K562 (cell line): ENCODE measurements at regions not wholly inside any gene's neighbourhood (a gene's known extent, or its start where the extent isn't known, plus 50 kb on each side); places are given as distances from the start of the nearest gene placed in this dataset.

Experiments used
- ATAC-seq: fragments of 200-7000 bp; cut with Tn5 transposase; 3 replicates; pipeline ENCODE4 v1.9.1; 2020; ENCODE audit warnings: moderate library complexity
- BruUV-seq: library from RNA; stranded (reverse); fragments of 400-500 nt; replicated peaks from 2 replicates; lab custom pipeline; 2021; lab: Mats Ljungman, UMichigan
- CTCF ChIA-PET: fragments of 300-600 bp; formaldehyde crosslinking; extraction: SDS; loops from one replicate; lab custom pipeline; 2021; ENCODE audit warnings: low intra/inter-chr PET ratio; lab: Yijun Ruan, JAX
- POLR2A ChIA-PET: fragments of 300-600, 350-650 bp; sonication (Branson Sonifier 250); formaldehyde crosslinking; extraction: SDS; loops from one replicate; lab custom pipeline; 2021; ENCODE audit warnings: antibody characterized with exemption, inconsistent platforms; lab: Yijun Ruan, JAX
- DNase-seq, 4 experiments: peaks; one replicate each; pipeline versions ENCODE4 v3.0.0 to v3.0.0-alpha.2; 2011 to 2018; ENCODE audit warnings: low spot score in 3 of 4, mixed read lengths in 3 of 4; ENCODE audit errors: extremely low read depth in 1 of 4
- FAIRE-seq: peaks from 2 replicates; lab custom pipeline; 2011; peaks lifted over from hg19 to GRCh38; lab: Jason Lieb, UNC
- H2AFZ ChIP-seq: 2 replicates; pipeline ENCODE4 v1.6.0; 2011; ENCODE audit warnings: low read depth, low read length, control low read depth, inconsistent platforms
- H3K27ac ChIP-seq: fragments of 200-600 bp; 3 replicates; pipeline ENCODE4 v1.8.0; 2011; ENCODE audit warnings: low read depth, mild to moderate bottlenecking, control low read depth, inconsistent platforms, low read length, moderate library complexity, mixed read lengths; ENCODE audit errors: extremely low read depth
- H3K27me3 ChIP-seq, 2 experiments: fragments of 300-600 bp in 1 of 2; 2 replicates in 1 of 2; 3 replicates in 1 of 2; pipeline versions ENCODE4 v1.6.0 to v1.8.0; 2011; ENCODE audit warnings: inconsistent platforms in 2 of 2, low read length in 2 of 2, mild to moderate bottlenecking in 1 of 2, mixed read lengths in 1 of 2, moderate library complexity in 1 of 2; ENCODE audit not compliant: control insufficient read depth in 2 of 2, insufficient read depth in 2 of 2
- H3K36me3 ChIP-seq: fragments of 300-600 bp; 3 replicates; pipeline ENCODE4 v1.8.0; 2011; ENCODE audit warnings: mild to moderate bottlenecking, low read length, inconsistent platforms; ENCODE audit not compliant: control insufficient read depth, insufficient read depth
- H3K4me1 ChIP-seq, 2 experiments: fragments of 200-600 bp in 1 of 2; replicated peaks in 1 of 2; 2 replicates in 1 of 2; 3 replicates in 1 of 2; pipeline versions ENCODE4 v1.5.1 to v1.8.0; 2011; ENCODE audit warnings: inconsistent platforms in 2 of 2, low read length in 2 of 2, mild to moderate bottlenecking in 1 of 2, mixed read lengths in 1 of 2, moderate library complexity in 1 of 2; ENCODE audit not compliant: control insufficient read depth in 2 of 2, insufficient read depth in 2 of 2
- H3K4me2 ChIP-seq: 2 replicates; pipeline ENCODE4 v1.6.1; 2011; ENCODE audit warnings: low read length, control low read depth, inconsistent platforms, mixed read lengths; ENCODE audit not compliant: insufficient read depth
- H3K4me3 ChIP-seq: fragments of 200-600 bp; sonication (generic), shearing (Covaris generic); 2 replicates; pipeline ENCODE4 v1.5.1; 2016; ENCODE audit warnings: control low read depth, inconsistent platforms
- H3K79me2 ChIP-seq: fragments of 200-600 bp; 3 replicates; pipeline ENCODE4 v1.8.0; 2011; ENCODE audit warnings: low read length, inconsistent platforms; ENCODE audit not compliant: control insufficient read depth, insufficient read depth
- H3K9ac ChIP-seq, 2 experiments: 2 replicates each; pipeline versions ENCODE4 v1.6.0 to v1.6.1; 2011; ENCODE audit warnings: low read depth in 2 of 2, low read length in 2 of 2, control low read depth in 1 of 2, inconsistent platforms in 1 of 2, mild to moderate bottlenecking in 1 of 2, mixed read lengths in 1 of 2; ENCODE audit not compliant: insufficient read depth in 1 of 2
- H3K9me1 ChIP-seq: one replicate; pipeline ENCODE4 v1.6.0; 2011; ENCODE audit warnings: inconsistent platforms, mild to moderate bottlenecking, low read length, moderate library complexity; ENCODE audit not compliant: control insufficient read depth, insufficient read depth
- H3K9me3 ChIP-seq: replicated peaks from 2 replicates; pipeline ENCODE4 v1.5.1; 2011; ENCODE audit warnings: low read depth, low read length, inconsistent platforms; ENCODE audit not compliant: control insufficient read depth, insufficient read depth
- H4K20me1 ChIP-seq: replicated peaks from 2 replicates; pipeline ENCODE4 v1.6.1; 2011; ENCODE audit warnings: low read length, inconsistent platforms, mixed read lengths; ENCODE audit not compliant: control insufficient read depth, insufficient read depth
- ADNP ChIP-seq: fragments of 200-800 bp; sonication (Bioruptor generic); IDR thresholded peaks from 2 replicates; pipeline ENCODE4 v1.6.1; 2016; ENCODE audit warnings: missing genetic modification characterization, missing compliant biosample characterization
- ARHGAP35 ChIP-seq: fragments of 450-650 bp; IDR thresholded peaks from 2 replicates; pipeline ENCODE4 v1.6.1; 2018; ENCODE audit not compliant: partially characterized antibody
- C11orf30 ChIP-seq: fragments of 450-650 bp; IDR thresholded peaks from 2 replicates; pipeline ENCODE4 v1.6.1; 2016; ENCODE audit warnings: low read depth, mild to moderate bottlenecking
- CBX8 ChIP-seq: fragments of 200-600 bp; sonication (generic); IDR thresholded peaks from 2 replicates; pipeline ENCODE4 v1.6.1; 2012; ENCODE audit warnings: borderline replicate concordance, mixed run types, low read depth, mild to moderate bottlenecking, moderate library complexity, mixed read lengths, low read length, control low read depth, inconsistent platforms; ENCODE audit not compliant: poor library complexity, severe bottlenecking; ENCODE audit errors: extremely low read depth
- KDM4B ChIP-seq, 2 experiments: fragments of 450-650 bp in 1 of 2; sonication (generic) in 1 of 2; IDR thresholded peaks; 2 replicates each; pipeline ENCODE4 v1.6.1; 2016 to 2017; ENCODE audit warnings: borderline replicate concordance in 2 of 2, antibody characterized with exemption in 1 of 2, low read depth in 1 of 2, mild to moderate bottlenecking in 1 of 2
- KLF1 ChIP-seq: fragments of 450-650 bp; IDR thresholded peaks from 2 replicates; pipeline ENCODE4 v1.6.1; 2016; ENCODE audit warnings: missing genetic modification characterization, missing compliant biosample characterization
- LEF1 ChIP-seq: fragments of 450-650 bp; IDR thresholded peaks from 2 replicates; pipeline ENCODE4 v1.6.1; 2016; ENCODE audit warnings: mild to moderate bottlenecking
- MAFF ChIP-seq: IDR thresholded peaks from 2 replicates; pipeline ENCODE4 v1.6.1; 2012; ENCODE audit warnings: low read length, improper control_type of control experiment
- MAFG ChIP-seq: fragments of 450-650 bp; conservative IDR thresholded peaks from 2 replicates; pipeline ENCODE4 v1.6.1; 2016; ENCODE audit warnings: missing genetic modification characterization, missing compliant biosample characterization
- MAFK ChIP-seq: IDR thresholded peaks from 2 replicates; pipeline ENCODE4 v1.6.1; 2011; ENCODE audit warnings: low read length, improper control_type of control experiment
- NCOR1 ChIP-seq: fragments of 450-650 bp; IDR thresholded peaks from 2 replicates; pipeline ENCODE4 v1.6.1; 2016; ENCODE audit warnings: mild to moderate bottlenecking, moderate library complexity
- SIN3A ChIP-seq, 2 experiments: fragments of 150-350 bp in 1 of 2; IDR thresholded peaks; 2 replicates each; pipeline ENCODE4 v1.6.1; 2011 to 2016; ENCODE audit warnings: borderline replicate concordance in 2 of 2, low read depth in 2 of 2, low read length in 2 of 2, mild to moderate bottlenecking in 2 of 2, moderate library complexity in 2 of 2; ENCODE audit not compliant: control insufficient read depth in 1 of 2
- ZKSCAN8 ChIP-seq: fragments of 200-800 bp; sonication (Bioruptor generic); IDR thresholded peaks from 2 replicates; pipeline ENCODE4 v1.6.1; 2016; ENCODE audit warnings: missing genetic modification characterization, missing compliant biosample characterization
- ZNF316 ChIP-seq: fragments of 450-650 bp; IDR thresholded peaks from 2 replicates; pipeline ENCODE4 v1.6.1; 2016
- ZNF766 ChIP-seq: fragments of 200-800 bp; sonication (Bioruptor generic); conservative IDR thresholded peaks from 2 replicates; pipeline ENCODE4 v1.6.1; 2016; ENCODE audit warnings: missing genetic modification characterization, missing compliant biosample characterization
- WGBS: fragments of 100-300 bp; shearing (Covaris generic); methylation state at CpG from one replicate; pipeline ENCODE4 v1.1.6; 2016; ENCODE audit warnings: low coverage, mixed read lengths; ENCODE audit not compliant: insufficient coverage; ENCODE audit errors: missing lambda C conversion rate; 5-methylcytosine and 5-hydroxymethylcytosine counted together
- in situ Hi-C: fragments of 300-500 bp; cut with MboI; formaldehyde crosslinking; loops from 4 replicates; pipeline ENCODE4 v1.15.0; 2018; ENCODE audit warnings: inconsistent platforms, mixed read lengths
- intact Hi-C: fragments of 100-400 bp; cut with micrococcal nuclease; formaldehyde crosslinking; loops from 2 replicates; pipeline ENCODE4 v1.14.2; 2022
- TF ChIP-seq, protein P1 (sequence below): fragments of 250-450 bp; sonication (Bioruptor Pico); IDR thresholded peaks from 2 replicates; pipeline ENCODE4 v1.4.0; 2020
- TF ChIP-seq, protein P2 (sequence below): sonication (generic); formaldehyde crosslinking; IDR thresholded peaks from 2 replicates; pipeline ENCODE4 v1.9.0; 2022; ENCODE audit warnings: mild to moderate bottlenecking, missing genetic modification reagents

DNA sequence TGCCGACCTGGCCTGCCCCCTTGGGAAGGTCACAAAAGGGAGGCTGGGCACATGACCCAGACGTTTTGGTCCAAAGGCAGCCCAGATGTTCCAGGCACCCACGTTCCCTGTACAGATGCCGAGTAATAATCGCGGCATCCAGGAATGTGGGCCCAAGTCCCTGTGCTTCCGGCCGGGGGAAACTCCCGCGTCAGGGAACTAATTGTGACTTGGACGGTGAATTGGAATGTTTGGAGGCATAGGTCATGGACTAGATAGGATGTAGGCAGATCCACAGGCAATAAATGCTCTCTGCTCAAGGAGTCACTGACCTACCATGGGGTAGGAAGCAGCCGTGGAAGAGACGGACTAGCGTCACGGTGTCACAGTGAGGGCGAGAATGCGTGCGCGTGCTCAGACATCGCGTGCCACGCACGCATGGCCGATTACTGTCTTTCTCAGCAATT is 178.4 kb downstream of the DUSP10 start:
- POLR2A ChIA-PET, result no interaction called here
- DNase-seq, result no peak

DNA sequence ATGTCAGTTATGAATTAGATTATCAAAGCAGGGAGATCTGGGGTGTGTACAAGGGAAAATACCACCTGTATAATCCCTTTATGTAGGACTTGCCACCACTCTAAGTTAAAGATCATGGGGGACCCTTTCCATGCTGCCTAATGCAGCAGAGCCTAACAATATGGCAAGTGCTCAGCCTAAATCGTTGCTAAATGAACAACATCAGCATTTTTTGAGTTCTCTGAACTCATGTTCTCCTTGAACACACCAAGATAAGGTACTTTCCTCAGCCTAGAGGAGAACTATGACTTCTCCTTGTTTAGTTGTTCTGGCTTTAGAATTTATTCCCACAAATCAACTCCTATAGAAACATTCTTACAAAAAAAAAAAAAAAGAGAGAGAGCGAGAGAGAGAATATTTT is 177.0 kb downstream of the DUSP10 start:
- H3K9me3 ChIP-seq, result no peaks in the 10 kb centered on the region
- 0% methylated on average over 2 of the region's 2 CpGs for WGBS
- no peak overlapping the region for H3K4me3 ChIP-seq
- no peak for ATAC-seq
- intact Hi-C loops (no loop called here), in situ Hi-C loops (no loop called here)
- no peak overlapping the region for H3K4me2 ChIP-seq
- BruUV-seq, result no TSS peak
- no peaks in the 10 kb centered on the region for H3K9me1 ChIP-seq
- ChIA-PET POLR2A (no interaction called here), CTCF (interaction anchor here (0.6 kb wide), 1 partner anchor 19 kb away, joined by 6 read pairs; no protein-coding TSS in a partner anchor)
- no peaks in the 10 kb centered on the region for H3K36me3 ChIP-seq
- no peak overlapping the region for H3K9ac ChIP-seq
- no peaks in the 10 kb centered on the region; a peak in 1 of 5 replicates for H3K4me1 ChIP-seq
- FAIRE-seq, result no peak
- no peaks in the 10 kb centered on the region for H3K27me3 ChIP-seq
- H3K27ac ChIP-seq, result no peak overlapping the region
- no peaks in the 10 kb centered on the region for H3K79me2 ChIP-seq
- no peak overlapping the region for H2AFZ ChIP-seq
- DNase-seq, result no peak
- no peaks in the 10 kb centered on the region for H4K20me1 ChIP-seq
- TF ChIP-seq MAFG (peak; percentile 68), CBX8 (no peak), MAFK (0 out of 2 replicates have a peak, but pooled peaks have one; percentile 34), NCOR1 (no peak), MAFF (peak; percentile 41; the same call in 1 of the 2 replicates), KDM4B (IDR thresholded peaks at IDR 0.05; ENCODE audit: borderline replicate concordance in 2 of 2, low read depth in 1 of 2) (no peak), ZNF316 (peak; percentile 78), ZNF766 (CRISPR knock-in tag) (no peak), ADNP (tag) (no peak), KLF1 (tag) (no peak), ZKSCAN8 (CRISPR knock-in tag) (no peak), C11orf30 (peak; percentile 66; the same call in 1 of the 2 replicates), ARHGAP35 (no peak), SIN3A (IDR thresholded peaks at IDR 0.05; ENCODE audit: borderline replicate concordance in 2 of 2, control insufficient read depth in 1 of 2, low read depth in 2 of 2, low read length in 2 of 2) (no peak)
- TF ChIP-seq, protein P1, sequence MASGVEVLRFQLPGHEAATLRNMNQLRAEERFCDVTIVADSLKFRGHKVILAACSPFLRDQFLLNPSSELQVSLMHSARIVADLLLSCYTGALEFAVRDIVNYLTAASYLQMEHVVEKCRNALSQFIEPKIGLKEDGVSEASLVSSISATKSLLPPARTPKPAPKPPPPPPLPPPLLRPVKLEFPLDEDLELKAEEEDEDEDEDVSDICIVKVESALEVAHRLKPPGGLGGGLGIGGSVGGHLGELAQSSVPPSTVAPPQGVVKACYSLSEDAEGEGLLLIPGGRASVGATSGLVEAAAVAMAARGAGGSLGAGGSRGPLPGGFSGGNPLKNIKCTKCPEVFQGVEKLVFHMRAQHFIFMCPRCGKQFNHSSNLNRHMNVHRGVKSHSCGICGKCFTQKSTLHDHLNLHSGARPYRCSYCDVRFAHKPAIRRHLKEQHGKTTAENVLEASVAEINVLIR (CRISPR knock-in tag), result no peak

More for the DNA sequence above, 178.4 kb downstream of the DUSP10 start:
- no peak overlapping the region for H2AFZ ChIP-seq
- H3K36me3 ChIP-seq, result no peaks in the 10 kb centered on the region
- no peak overlapping the region for H3K9ac ChIP-seq
- no TSS peak for BruUV-seq
- H3K4me1 ChIP-seq, result no peaks in the 10 kb centered on the region; a peak in 1 of 5 replicates
- H3K27me3 ChIP-seq, result no peaks in the 10 kb centered on the region
- no peaks in the 10 kb centered on the region for H3K79me2 ChIP-seq
- no peaks in the 10 kb centered on the region for H3K9me1 ChIP-seq
- no peak overlapping the region for H3K27ac ChIP-seq
- H3K4me2 ChIP-seq, result no peak overlapping the region
- WGBS, result 42% methylated on average over 24 of the region's 24 CpGs
- H3K4me3 ChIP-seq, result no peak overlapping the region
- intact Hi-C loops, result no loop called here
- TF ChIP-seq, protein P2, sequence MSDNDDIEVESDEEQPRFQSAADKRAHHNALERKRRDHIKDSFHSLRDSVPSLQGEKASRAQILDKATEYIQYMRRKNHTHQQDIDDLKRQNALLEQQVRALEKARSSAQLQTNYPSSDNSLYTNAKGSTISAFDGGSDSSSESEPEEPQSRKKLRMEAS (CRISPR knock-in tag), result 0 out of 2 replicates have a peak, but pooled peaks have one; percentile 26
- no peak for TF ChIP-seq LEF1
- CTCF ChIA-PET, result interaction anchor here (0.7 kb wide), 1 partner anchor 400 kb away, joined by 4 read pairs; no protein-coding TSS in a partner anchor
- ATAC-seq (no peak), FAIRE-seq (no peak)
- no peaks in the 10 kb centered on the region for H4K20me1 ChIP-seq
- no peaks in the 10 kb centered on the region for H3K9me3 ChIP-seq
- in situ Hi-C loops, result no loop called here
